Esophagus mucosa (tissue), 1 donor: ENCODE measurements at regions not wholly inside any gene's neighbourhood (a gene's known extent, or its start where the extent isn't known, plus 50 kb on each side); places are given as distances from the start of the nearest gene placed in this dataset.
"Not testable (repeated sequence)": the region's sequence is repeated elsewhere in the genome, so short reads cannot be mapped to it uniquely, and the experiment has no call there.

Experiments
- ATAC-seq: fragments of 200-7000 bp; cut with Tn5 transposase; one replicate; pipeline ENCODE4 v1.9.1; 2020
- donor health status: DM: yes; HTN: yes; CAD: no.

- no peak for ATAC-seq
Observed at GRCh38 chr19:5257155-5258045, 83.2 kb downstream of the PTPRS start.

- ATAC-seq = no peak
Observed at GRCh38 chr19:5255602-5256231, 84.9 kb downstream of the PTPRS start.

GRCh38 chr19:5254944-5255343 is 85.7 kb downstream of the PTPRS start:
- no peak for ATAC-seq

GRCh38 chr19:5254543-5254942 is 86.1 kb downstream of the PTPRS start:
- ATAC-seq = no peak

- ATAC-seq = no peak
Observed at GRCh38 chr19:5253406-5254110, 87.1 kb downstream of the PTPRS start.

- ATAC-seq = no peak
Observed at GRCh38 chr19:5251096-5252065, 89.2 kb downstream of the PTPRS start.

GRCh38 chr19:5250127-5250659 is 90.4 kb downstream of the PTPRS start:
- peak; percentile 61 for ATAC-seq

GRCh38 chr19:5249526-5249925 is 91.1 kb downstream of the PTPRS start:
- ATAC-seq = no peak

- no peak for ATAC-seq
Observed at GRCh38 chr19:5247957-5248705, 92.5 kb downstream of the PTPRS start.

- ATAC-seq = no peak
Observed at GRCh38 chr19:5246554-5247155, 94.0 kb downstream of the PTPRS start.

GRCh38 chr19:5245631-5246553 is 94.7 kb downstream of the PTPRS start:
- no peak for ATAC-seq

GRCh38 chr19:5244351-5244750 is 96.3 kb downstream of the PTPRS start:
- ATAC-seq = no peak

- peak; percentile 11 for ATAC-seq
Observed at GRCh38 chr19:5243878-5244277, 96.7 kb downstream of the PTPRS start.

GRCh38 chr19:5241896-5242295 is 98.7 kb downstream of the PTPRS start:
- ATAC-seq = not testable (repeated sequence)

- ATAC-seq = no peak
Observed at GRCh38 chr19:5240011-5240410, 100.6 kb downstream of the PTPRS start.

- no peak for ATAC-seq
Observed at GRCh38 chr19:5238700-5239099, 101.9 kb downstream of the PTPRS start.

- peak; percentile 40 for ATAC-seq
Observed at GRCh38 chr19:5237939-5238480, 102.6 kb downstream of the PTPRS start.

GRCh38 chr19:5237190-5237780 is 103.3 kb downstream of the PTPRS start:
- no peak for ATAC-seq
